GM12865 (cell line): ENCODE measurements at regions not wholly inside any gene's neighbourhood (a gene's known extent, or its start where the extent isn't known, plus 50 kb on each side); places are given as distances from the start of the nearest gene placed in this dataset.
A peak's percentile ranks its signal among the peaks of the same experiment; 100 is the strongest.

Experiments
- DNase-seq: peaks from one replicate; pipeline ENCODE4 v3.0.0; 2010; ENCODE audit warnings: low read depth
- H3K4me3 ChIP-seq: 2 replicates; pipeline ENCODE4 v1.5.1; 2011; ENCODE audit warnings: mild to moderate bottlenecking, low read depth, low read length, control low read depth
- CTCF ChIP-seq: IDR thresholded peaks from 2 replicates; pipeline ENCODE4 v1.5.1; 2011; ENCODE audit warnings: low read length, control low read depth, low read depth, inconsistent platforms; ENCODE audit not compliant: insufficient read depth; ENCODE audit errors: missing control alignments

- no peak for DNase-seq
- no peak for TF ChIP-seq CTCF
- H3K4me3 ChIP-seq = no peak overlapping the region
Measured at GRCh38 chr3:30963223-30963722, 68.8 kb upstream of the GADL1 start.

GRCh38 chr3:30964612-30965011, 70.2 kb upstream of the GADL1 start:
- no peak for TF ChIP-seq CTCF
- DNase-seq = peak; percentile 72
- H3K4me3 ChIP-seq = no peak overlapping the region

GRCh38 chr3:30966896-30967295, 72.4 kb upstream of the GADL1 start:
- TF ChIP-seq CTCF = no peak
- H3K4me3 ChIP-seq = no peak overlapping the region
- DNase-seq = no peak

- H3K4me3 ChIP-seq = no peak overlapping the region
- DNase-seq = peak; percentile 5
- TF ChIP-seq CTCF = peak; percentile 3
Measured at GRCh38 chr3:30970183-30970582, 75.7 kb upstream of the GADL1 start.

GRCh38 chr3:30972449-30972848, 78.0 kb upstream of the GADL1 start:
- TF ChIP-seq CTCF = no peak
- no peak overlapping the region for H3K4me3 ChIP-seq
- DNase-seq = no peak

- no peak overlapping the region for H3K4me3 ChIP-seq
- DNase-seq = no peak
- TF ChIP-seq CTCF = no peak
Measured at GRCh38 chr3:30974071-30974470, 79.6 kb upstream of the GADL1 start.

GRCh38 chr3:30977592-30977991, 83.1 kb upstream of the GADL1 start:
- TF ChIP-seq CTCF = no peak
- no peak overlapping the region for H3K4me3 ChIP-seq
- DNase-seq = no peak
